OCI-LY7 (cell line): ENCODE measurements at regions not wholly inside any gene's neighbourhood (a gene's known extent, or its start where the extent isn't known, plus 50 kb on each side); places are given as distances from the start of the nearest gene placed in this dataset.

Experiments
- BruUV-seq: library from RNA; stranded (reverse); fragments of 400-500 nt; replicated peaks from 2 replicates; lab custom pipeline; 2021; lab: Mats Ljungman, UMichigan
- CTCF ChIA-PET: fragments of 300-600 bp; sonication (Branson Sonifier 250); formaldehyde crosslinking; loops from one replicate; lab custom pipeline; 2022; ENCODE audit warnings: antibody characterized with exemption; ENCODE audit not compliant: unreplicated experiment; lab: Charles Lee
- POLR2A ChIA-PET: fragments of 300-600 bp; sonication (Branson Sonifier 250); formaldehyde crosslinking; loops from one replicate; lab custom pipeline; 2022; ENCODE audit warnings: antibody characterized with exemption; lab: Charles Lee
- DNase-seq: peaks from one replicate; pipeline ENCODE4 v3.0.0-alpha.2; 2015; ENCODE audit warnings: low spot score
- H2AFZ ChIP-seq: fragments of 200-600 bp; sonication (generic), shearing (Covaris generic); 2 replicates; pipeline ENCODE4 v1.6.1; 2014; ENCODE audit warnings: mild to moderate bottlenecking, antibody characterized with exemption, low read length, moderate library complexity
- H3K27ac ChIP-seq: fragments of 200-600 bp; sonication (generic); 2 replicates; pipeline ENCODE4 v1.5.1; 2014; ENCODE audit warnings: mixed run types, low read depth, mild to moderate bottlenecking, moderate library complexity, low read length, inconsistent platforms; ENCODE audit not compliant: poor library complexity, severe bottlenecking
- H3K36me3 ChIP-seq: fragments of 200-600 bp; sonication (generic); 2 replicates; pipeline ENCODE4 v1.6.1; 2014; ENCODE audit warnings: mild to moderate bottlenecking, antibody characterized with exemption, low read length, moderate library complexity, mixed read lengths; ENCODE audit not compliant: insufficient read depth
- H3K4me1 ChIP-seq: fragments of 200-600 bp; sonication (generic); 2 replicates; pipeline ENCODE4 v1.5.1; 2014; ENCODE audit warnings: mild to moderate bottlenecking, low read length; ENCODE audit not compliant: insufficient read depth, poor library complexity, severe bottlenecking
- H3K4me2 ChIP-seq: fragments of 200-600 bp; sonication (generic); 2 replicates; pipeline ENCODE4 v1.6.1; 2014; ENCODE audit warnings: mild to moderate bottlenecking, low read length
- H3K4me3 ChIP-seq: fragments of 200-600 bp; sonication (generic); 2 replicates; pipeline ENCODE4 v1.5.1; 2014; ENCODE audit warnings: mild to moderate bottlenecking, low read depth, low read length; ENCODE audit not compliant: poor library complexity, severe bottlenecking
- H3K79me2 ChIP-seq: fragments of 200-600 bp; sonication (generic); 2 replicates; pipeline ENCODE4 v1.6.1; 2016; ENCODE audit warnings: low read depth, mild to moderate bottlenecking, low read length, moderate library complexity, mixed read lengths; ENCODE audit not compliant: insufficient read depth
- H3K9me2 ChIP-seq: fragments of 200-600 bp; sonication (generic); 2 replicates; pipeline ENCODE4 v1.6.1; 2016; ENCODE audit warnings: mild to moderate bottlenecking, low read length, mixed read lengths; ENCODE audit not compliant: insufficient read depth
- H3K9me3 ChIP-seq: fragments of 200-600 bp; sonication (generic); 2 replicates; pipeline ENCODE4 v1.6.1; 2014; ENCODE audit warnings: mild to moderate bottlenecking, mixed run types, low read length, mixed read lengths
- H4K20me1 ChIP-seq: fragments of 200-600 bp; sonication (generic); 2 replicates; pipeline ENCODE4 v1.6.1; 2014; ENCODE audit warnings: mild to moderate bottlenecking, antibody characterized with exemption, low read length, moderate library complexity, mixed read lengths; ENCODE audit not compliant: insufficient read depth
- CTCF ChIP-seq: fragments of 200-600 bp; sonication (generic); conservative IDR thresholded peaks from 2 replicates; pipeline ENCODE4 v1.5.1; 2014; ENCODE audit warnings: mild to moderate bottlenecking, antibody characterized with exemption, low read length, moderate library complexity, mixed read lengths
- EZH2phosphoT487 ChIP-seq: fragments of 200-600 bp; sonication (generic); IDR thresholded peaks from 2 replicates; pipeline ENCODE4 v1.6.1; 2018; ENCODE audit warnings: low read depth, borderline replicate concordance, mild to moderate bottlenecking, mixed run types, antibody characterized with exemption, low read length, moderate library complexity, mixed read lengths
- intact Hi-C: fragments of 100-400 bp; cut with micrococcal nuclease; formaldehyde crosslinking; loops from one replicate; pipeline ENCODE4 v1.10.0; 2022; ENCODE audit not compliant: unreplicated experiment

DNA sequence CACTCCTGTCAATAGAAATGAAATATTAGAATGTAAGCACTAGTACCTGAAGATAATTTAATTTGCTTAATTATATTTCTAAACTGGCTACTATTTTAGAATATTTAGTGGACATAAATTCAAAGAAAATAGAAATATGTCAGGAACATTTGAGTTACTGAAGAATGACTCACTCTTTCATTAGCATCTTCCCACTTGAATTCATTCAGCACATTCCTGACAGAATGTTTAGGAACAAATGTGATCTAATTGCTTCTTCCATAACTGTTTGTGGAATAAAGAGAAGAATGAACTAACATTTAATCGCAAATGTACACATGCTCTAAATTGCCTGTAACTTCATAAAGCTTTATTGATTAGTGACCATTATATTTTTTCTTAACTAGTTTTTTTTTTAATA, 306.2 kb upstream of the ADAMTSL1 start:
- intact Hi-C loops, result no loop called here
- Histone ChIP-seq H3K79me2 (no peaks in the 10 kb centered on the region), H3K27ac (no peak overlapping the region), H2AFZ (no peak overlapping the region), H3K4me3 (no peak overlapping the region), H3K9me2 (no peaks in the 10 kb centered on the region), H3K4me2 (no peak overlapping the region), H3K4me1 (no peaks in the 10 kb centered on the region), H4K20me1 (no peaks in the 10 kb centered on the region), H3K36me3 (no peaks in the 10 kb centered on the region), H3K9me3 (no peaks in the 10 kb centered on the region)
- TF ChIP-seq CTCF (no peak), EZH2phosphoT487 (no peak)
- no peak for DNase-seq
- CTCF ChIA-PET, result no interaction called here
- BruUV-seq, result no TSS peak
- POLR2A ChIA-PET, result no interaction called here

DNA sequence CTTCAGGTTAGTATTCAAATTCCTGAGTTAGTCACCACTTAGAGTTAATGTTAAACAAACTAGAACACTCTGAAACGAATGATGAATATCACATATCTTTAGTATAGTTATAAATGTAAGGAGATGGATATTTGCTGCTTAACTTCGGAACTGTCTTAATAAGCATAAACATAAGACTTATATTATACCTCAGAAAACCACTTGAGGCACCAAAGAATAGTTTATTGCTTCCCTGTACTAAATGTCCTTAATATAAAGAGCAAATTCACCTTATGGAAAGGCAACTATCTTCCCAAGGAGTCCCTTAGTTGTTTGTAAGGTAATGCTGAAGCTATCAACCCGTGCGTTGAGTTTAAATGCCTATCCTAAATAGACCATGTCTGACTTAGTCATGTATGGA, 300.0 kb upstream of the ADAMTSL1 start:
- H3K27ac ChIP-seq, result no peak overlapping the region
- POLR2A ChIA-PET, result no interaction called here
- H3K79me2 ChIP-seq, result no peaks in the 10 kb centered on the region
- no peaks in the 10 kb centered on the region for H3K9me2 ChIP-seq
- H4K20me1 ChIP-seq, result no peaks in the 10 kb centered on the region
- no peak for DNase-seq
- H3K9me3 ChIP-seq, result no peaks in the 10 kb centered on the region
- H3K4me1 ChIP-seq, result no peaks in the 10 kb centered on the region
- no peak overlapping the region for H3K4me3 ChIP-seq
- H3K36me3 ChIP-seq, result no peaks in the 10 kb centered on the region
- CTCF ChIA-PET, result no interaction called here
- H2AFZ ChIP-seq, result no peak overlapping the region
- TF ChIP-seq EZH2phosphoT487, result no peak
- TF ChIP-seq CTCF, result no peak
- intact Hi-C loops, result no loop called here
- BruUV-seq, result no TSS peak
- no peak overlapping the region for H3K4me2 ChIP-seq

GRCh38 chr9:18182636-18183035, 291.3 kb upstream of the ADAMTSL1 start:
- no peak for TF ChIP-seq EZH2phosphoT487
- TF ChIP-seq CTCF, result no peak
- POLR2A ChIA-PET, result no interaction called here

More at GRCh38 chr9:18182636-18183035, 291.3 kb upstream of the ADAMTSL1 start:
- Histone ChIP-seq H4K20me1 (no peaks in the 10 kb centered on the region), H3K9me2 (no peaks in the 10 kb centered on the region), H3K4me2 (no peak overlapping the region), H3K79me2 (no peaks in the 10 kb centered on the region), H3K9me3 (no peaks in the 10 kb centered on the region), H3K36me3 (no peaks in the 10 kb centered on the region), H2AFZ (no peak overlapping the region), H3K4me3 (no peak overlapping the region), H3K27ac (no peak overlapping the region), H3K4me1 (no peaks in the 10 kb centered on the region)
- intact Hi-C loops, result no loop called here
- CTCF ChIA-PET, result no interaction called here
- no peak for DNase-seq
- no TSS peak for BruUV-seq
